Ovary (tissue), 3 donors: ENCODE measurements at regions not wholly inside any gene's neighbourhood (a gene's known extent, or its start where the extent isn't known, plus 50 kb on each side); places are given as distances from the start of the nearest gene placed in this dataset.

Experiments used
- CTCF ChIP-seq, 3 donors: fragments of 450-650 bp in 2 of 3; fragments of 200-600 bp in 1 of 3; IDR thresholded peaks; one replicate each; pipeline versions ENCODE4 v1.5.1 to v1.8.0; 2016 to 2022; ENCODE audit warnings: antibody characterized with exemption in 3 of 3, mild to moderate bottlenecking in 1 of 3
- EP300 ChIP-seq: sonication (generic); formaldehyde crosslinking; IDR thresholded peaks from one replicate; pipeline ENCODE4 v1.6.1; 2017; ENCODE audit warnings: antibody characterized with exemption
- POLR2A ChIP-seq: fragments of 450-650 bp; IDR thresholded peaks from one replicate; pipeline ENCODE4 v1.6.1; 2017; ENCODE audit warnings: antibody characterized with exemption, mild to moderate bottlenecking, moderate library complexity
- donor health status: DM: no; HTN: no; CAD: no.

GRCh38 chr5:6086871-6087270 is 291.5 kb downstream of the MED10 start:
- TF ChIP-seq CTCF (IDR thresholded peaks at IDR 0.05) = no peak
- no peak for TF ChIP-seq EP300
- no peak for TF ChIP-seq POLR2A
